Peyer's patch (tissue), 4 donors: ENCODE measurements at regions not wholly inside any gene's neighbourhood (a gene's known extent, or its start where the extent isn't known, plus 50 kb on each side); places are given as distances from the start of the nearest gene placed in this dataset.

ENCODE experiments used
- CTCF ChIP-seq, 6 experiments: fragments of 450-650 bp in 4 of 6; fragments of 200-600 bp in 2 of 6; sonication (generic) in 1 of 6; IDR thresholded peaks; one replicate each; pipeline ENCODE4 v1.5.1; 2017 to 2019; ENCODE audit warnings: antibody characterized with exemption in 6 of 6, mild to moderate bottlenecking in 3 of 6, moderate library complexity in 1 of 6
- POLR2A ChIP-seq, 2 donors: fragments of 450-650 bp; IDR thresholded peaks; one replicate each; pipeline ENCODE4 v1.5.1; 2017; ENCODE audit warnings: antibody characterized with exemption in 2 of 2, mild to moderate bottlenecking in 2 of 2, moderate library complexity in 2 of 2

GRCh38 chr1:187837787-187838186 lies 1009.0 kb downstream of the PLA2G4A start:
- TF ChIP-seq POLR2A (IDR thresholded peaks at IDR 0.05) (no peak), CTCF (IDR thresholded peaks at IDR 0.05) (no peak)
